H1 (cell line): ENCODE measurements at regions not wholly inside any gene's neighbourhood (a gene's known extent, or its start where the extent isn't known, plus 50 kb on each side); places are given as distances from the start of the nearest gene placed in this dataset.

Experiments used
- HDAC6 ChIP-seq: IDR thresholded peaks from one replicate; pipeline ENCODE4 v1.7.1; 2012; ENCODE audit warnings: low read depth, mild to moderate bottlenecking, inconsistent platforms, low read length, moderate library complexity
- TF ChIP-seq, protein P1 (sequence below): IDR thresholded peaks from 2 replicates; pipeline ENCODE4 v1.6.1; 2012; ENCODE audit warnings: inconsistent platforms

DNA sequence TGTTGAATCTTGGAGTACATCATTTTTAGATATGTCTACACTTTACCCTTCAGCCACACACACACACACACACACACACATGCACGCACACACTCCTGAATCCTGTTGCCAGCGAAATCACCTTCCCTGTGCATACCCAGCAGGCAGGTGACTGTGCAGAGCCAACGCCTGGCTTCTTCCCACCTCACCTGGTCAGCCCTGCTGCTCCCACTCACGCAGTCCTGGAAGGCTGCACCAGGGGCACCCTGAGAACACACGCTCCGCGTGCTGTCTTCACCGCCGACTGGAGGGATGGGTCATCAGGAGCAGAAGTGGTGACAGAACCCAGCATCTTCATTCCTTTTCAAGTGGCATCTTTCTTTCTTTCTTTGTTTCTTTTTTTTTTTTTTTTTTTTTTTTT is 94.6 kb downstream of the TBXT start (continued):
- TF ChIP-seq, protein P1, sequence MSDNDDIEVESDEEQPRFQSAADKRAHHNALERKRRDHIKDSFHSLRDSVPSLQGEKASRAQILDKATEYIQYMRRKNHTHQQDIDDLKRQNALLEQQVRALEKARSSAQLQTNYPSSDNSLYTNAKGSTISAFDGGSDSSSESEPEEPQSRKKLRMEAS, result no peak
- TF ChIP-seq HDAC6, result no peak
